Astrocyte of the cerebellum (primary cell): ENCODE measurements at regions not wholly inside any gene's neighbourhood (a gene's known extent, or its start where the extent isn't known, plus 50 kb on each side); places are given as distances from the start of the nearest gene placed in this dataset.

Experiments used
- DNase-seq: peaks from one replicate; pipeline ENCODE4 v3.0.0-alpha.2; 2011; ENCODE audit warnings: low read depth
- H3K4me3 ChIP-seq: 2 replicates; pipeline ENCODE4 v1.5.1; 2011; ENCODE audit warnings: mild to moderate bottlenecking, low read depth, low read length, moderate library complexity
- CTCF ChIP-seq: IDR thresholded peaks from 2 replicates; pipeline ENCODE4 v1.5.1; 2012; ENCODE audit warnings: low read length, low read depth, moderate library complexity, mild to moderate bottlenecking; ENCODE audit errors: missing control alignments
- in situ Hi-C: cut with HindIII; loops from 2 replicates; pipeline ENCODE4 v1.10.0; 2017; ENCODE audit warnings: low sequenced_read_pairs

- no peak for TF ChIP-seq CTCF
- no peak overlapping the region for H3K4me3 ChIP-seq
- in situ Hi-C loops: no loop called here
- no peak for DNase-seq
Measured at GRCh38 chr15:30030345-30030744, 52.4 kb upstream of the GOLGA8J start.

GRCh38 chr15:30023798-30024295, 58.9 kb upstream of the GOLGA8J start:
- peak; percentile 53 for DNase-seq
- no peak overlapping the region for H3K4me3 ChIP-seq
- TF ChIP-seq CTCF: no peak
- in situ Hi-C loops: loop anchor here (5.0 kb wide), 1 partner anchor 57 kb away; no protein-coding TSS in a partner anchor

GRCh38 chr15:30010746-30011145, 72.0 kb upstream of the GOLGA8J start:
- no peak for DNase-seq
- no peak for TF ChIP-seq CTCF
- in situ Hi-C loops: no loop called here
- H3K4me3 ChIP-seq: no peak overlapping the region

- in situ Hi-C loops: no loop called here
- TF ChIP-seq CTCF: no peak
- H3K4me3 ChIP-seq: no peak overlapping the region
Measured at GRCh38 chr15:30008156-30008555, 74.6 kb upstream of the GOLGA8J start.

GRCh38 chr15:30001602-30002001, 81.2 kb upstream of the GOLGA8J start:
- in situ Hi-C loops: no loop called here
- no peak for TF ChIP-seq CTCF
- H3K4me3 ChIP-seq: no peak overlapping the region
- DNase-seq: no peak

More at GRCh38 chr15:30008156-30008555, 74.6 kb upstream of the GOLGA8J start:
- no peak for DNase-seq

- in situ Hi-C loops: no loop called here
- no peak for TF ChIP-seq CTCF
- no peak overlapping the region for H3K4me3 ChIP-seq
- DNase-seq: no peak
Measured at GRCh38 chr15:29998033-29998432, 84.7 kb upstream of the GOLGA8J start.

- DNase-seq: no peak
- H3K4me3 ChIP-seq: no peak overlapping the region
- TF ChIP-seq CTCF: no peak
- in situ Hi-C loops: no loop called here
Measured at GRCh38 chr15:29997499-29997898, 85.3 kb upstream of the GOLGA8J start.
